NCI-H748 (cell line): ENCODE measurements at regions not wholly inside any gene's neighbourhood (a gene's known extent, or its start where the extent isn't known, plus 50 kb on each side); places are given as distances from the start of the nearest gene placed in this dataset.
A peak's percentile ranks its signal among the peaks of the same experiment; 100 is the strongest.
"Not testable (repeated sequence)": the region's sequence is repeated elsewhere in the genome, so short reads cannot be mapped to it uniquely, and the experiment has no call there.

ENCODE experiments used
- DNase-seq: peaks from one replicate; lab custom pipeline; 2025; ENCODE audit not compliant: unreplicated experiment; lab: John Stamatoyannopoulos, UW

DNA sequence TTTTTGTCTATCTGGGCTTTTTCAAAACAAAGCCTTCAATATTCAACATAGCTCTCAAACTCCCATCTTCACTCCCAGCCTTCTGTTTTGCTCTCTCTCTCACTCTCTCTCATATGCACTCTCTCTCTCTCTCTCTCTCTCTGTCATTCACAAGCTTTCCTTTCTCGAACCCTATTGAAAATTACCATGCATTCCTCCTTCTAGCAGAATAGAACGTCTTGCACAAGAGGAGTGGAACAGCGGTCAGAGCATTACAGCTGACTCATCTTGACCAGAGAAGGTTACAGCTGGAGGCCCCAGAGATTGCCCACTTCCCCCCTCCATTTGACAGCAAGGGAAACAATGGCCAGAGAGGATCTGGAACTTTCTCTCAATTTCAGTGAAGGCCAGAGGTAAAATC, 51.0 kb upstream of the LIFR start:
- DNase-seq: no peak

DNA sequence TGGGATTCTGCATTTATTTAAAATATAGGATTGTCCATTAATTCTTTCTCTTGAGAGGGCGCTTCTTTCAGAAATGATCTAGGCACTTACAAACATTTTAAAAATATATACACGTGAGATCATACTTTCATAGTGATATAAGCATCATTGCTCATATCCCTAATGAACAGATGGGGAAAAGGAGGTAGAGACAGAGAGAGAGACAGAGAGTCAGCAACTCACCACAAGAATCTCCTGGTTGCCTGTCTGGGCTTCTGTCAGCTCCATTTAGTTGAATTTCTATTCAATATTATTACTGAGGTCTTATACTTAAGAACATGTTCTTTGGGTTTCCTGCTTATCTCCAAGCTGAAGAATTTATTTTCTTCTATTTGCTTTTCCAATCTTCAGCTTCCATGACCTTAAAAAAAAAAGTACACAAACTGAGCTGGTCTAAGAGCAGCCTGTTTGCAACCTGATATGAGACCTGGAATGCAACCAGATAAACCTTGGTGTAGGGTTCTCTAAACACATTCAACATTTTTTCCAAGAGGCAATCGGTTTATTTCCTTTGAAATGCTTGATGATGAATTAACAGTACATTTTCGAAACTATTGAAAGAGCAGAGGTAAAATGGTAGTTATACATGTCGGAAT, 51.6 kb upstream of the LIFR start:
- DNase-seq: no peak

DNA sequence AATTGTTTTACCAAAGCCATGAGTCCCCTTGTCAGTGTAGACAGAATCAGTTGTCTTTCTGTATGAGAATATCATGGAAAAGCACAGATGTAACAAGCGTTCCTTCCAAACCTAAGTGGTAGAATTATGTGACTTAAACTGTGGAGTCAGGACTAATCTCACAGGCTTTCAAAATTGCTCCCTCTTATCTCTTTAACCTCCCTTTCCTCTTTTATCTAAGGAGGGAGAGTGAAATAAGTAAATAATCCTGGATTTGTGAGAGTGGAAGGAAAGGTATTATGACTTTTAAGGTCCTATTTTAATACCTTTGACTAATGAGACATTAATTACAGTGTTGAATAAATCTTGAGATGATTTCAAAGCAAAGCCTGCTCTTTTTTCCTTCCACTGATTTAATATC, 52.4 kb upstream of the LIFR start:
- DNase-seq: no peak

GRCh38 chr5:38612851-38613250, 56.4 kb upstream of the LIFR start:
- DNase-seq: no peak

DNA sequence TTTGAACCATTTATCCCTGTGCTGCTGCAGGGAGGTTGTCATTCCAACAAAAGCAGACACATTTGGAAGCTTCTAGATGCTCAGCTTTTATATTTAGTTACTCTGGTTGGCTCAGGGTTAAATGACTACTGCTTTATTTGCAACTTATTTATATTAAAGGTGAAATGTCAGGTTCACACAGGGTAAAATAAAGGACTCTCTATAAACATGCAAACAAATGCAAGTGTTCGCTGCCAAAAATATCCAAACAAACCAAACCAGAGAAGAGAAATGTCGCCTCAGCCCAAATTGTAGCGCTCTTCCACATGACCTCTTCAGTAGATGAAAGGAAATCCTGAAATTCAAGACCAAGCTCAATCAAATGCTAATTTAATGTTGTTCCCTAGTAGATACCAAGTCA, 57.0 kb upstream of the LIFR start:
- DNase-seq: peak; percentile 45

DNA sequence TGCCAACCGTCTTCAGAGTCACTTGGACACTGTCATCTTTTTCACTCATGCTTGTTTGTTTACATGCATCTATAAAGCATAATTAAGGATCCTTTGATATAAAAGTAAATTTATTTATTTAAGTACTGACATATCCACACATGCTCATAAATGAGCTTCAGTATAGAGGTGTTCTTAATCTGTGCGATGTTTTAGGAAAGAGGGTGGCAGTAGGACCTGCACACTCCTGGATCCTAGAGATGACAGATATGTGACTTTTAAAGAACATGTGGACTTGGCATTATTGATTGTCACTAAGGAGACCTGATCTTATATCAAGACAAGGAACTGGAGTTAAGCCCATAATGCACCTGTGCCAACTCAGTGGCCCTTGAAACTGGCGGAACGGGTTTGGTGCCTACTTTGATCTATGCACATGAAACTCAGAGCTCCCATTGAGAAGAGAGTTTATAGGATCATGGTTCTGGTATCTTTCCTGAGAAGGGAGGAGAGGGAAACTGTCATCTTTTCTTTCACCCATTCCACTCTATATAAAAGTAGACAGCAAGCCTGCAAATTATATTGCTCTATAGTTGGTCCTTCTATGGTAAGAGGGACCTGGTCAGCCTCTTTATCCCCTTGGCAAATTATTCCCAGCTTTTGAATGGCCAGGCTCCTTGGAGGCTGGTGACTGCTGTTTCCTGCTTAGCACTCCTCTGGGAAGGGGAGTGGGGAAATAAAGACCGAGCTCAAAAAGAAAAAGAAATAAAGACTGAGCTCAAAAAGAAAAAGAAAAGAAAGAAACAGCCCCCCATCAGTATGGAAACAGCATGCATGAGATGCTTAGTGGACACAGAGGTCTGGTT, 57.8 kb upstream of the LIFR start:
- peak; percentile 81 for DNase-seq

GRCh38 chr5:38615042-38615441, 58.6 kb upstream of the LIFR start:
- no peak for DNase-seq

DNA sequence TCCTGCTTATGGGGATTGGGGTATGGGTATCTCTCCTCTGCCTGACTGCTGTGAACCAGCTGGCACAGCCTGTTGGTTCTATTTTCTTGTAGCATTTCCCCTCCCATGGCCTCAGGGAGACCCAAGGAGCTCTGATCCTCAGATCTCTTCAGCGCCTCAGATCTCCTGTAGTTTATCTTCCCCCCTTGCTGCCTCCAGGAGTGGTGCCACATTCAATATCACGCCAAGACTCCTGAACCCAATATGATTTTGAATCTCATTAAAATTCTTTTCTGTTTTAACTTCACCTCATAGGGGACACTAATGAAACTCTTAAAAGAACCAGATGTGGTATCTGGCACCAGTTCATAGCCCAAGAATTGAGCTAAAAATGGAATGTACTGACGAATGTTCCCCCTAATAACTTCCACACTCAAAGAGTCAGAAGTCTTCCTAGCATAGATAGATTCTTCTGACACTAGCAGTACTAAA, 59.6 kb upstream of the LIFR start:
- DNase-seq: no peak

DNA sequence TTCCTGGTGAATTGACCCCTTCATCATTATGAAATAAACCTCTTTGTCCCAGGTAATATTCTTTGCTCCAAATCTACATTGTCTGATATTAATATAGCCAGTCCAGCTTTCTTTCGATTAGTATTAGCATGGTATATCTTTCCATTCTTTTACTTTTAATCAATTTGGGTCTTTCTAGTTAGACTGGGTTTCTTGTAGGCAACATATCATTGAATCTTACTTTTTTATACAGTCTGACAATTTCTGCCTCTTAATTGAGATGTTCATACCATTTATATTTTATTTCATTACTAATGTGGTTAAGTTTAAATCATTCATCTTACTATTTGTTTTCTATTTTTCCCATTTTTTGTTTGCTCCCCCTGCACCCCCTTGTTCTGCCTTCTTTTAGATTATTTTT, 61.7 kb upstream of the LIFR start:
- no peak for DNase-seq

DNA sequence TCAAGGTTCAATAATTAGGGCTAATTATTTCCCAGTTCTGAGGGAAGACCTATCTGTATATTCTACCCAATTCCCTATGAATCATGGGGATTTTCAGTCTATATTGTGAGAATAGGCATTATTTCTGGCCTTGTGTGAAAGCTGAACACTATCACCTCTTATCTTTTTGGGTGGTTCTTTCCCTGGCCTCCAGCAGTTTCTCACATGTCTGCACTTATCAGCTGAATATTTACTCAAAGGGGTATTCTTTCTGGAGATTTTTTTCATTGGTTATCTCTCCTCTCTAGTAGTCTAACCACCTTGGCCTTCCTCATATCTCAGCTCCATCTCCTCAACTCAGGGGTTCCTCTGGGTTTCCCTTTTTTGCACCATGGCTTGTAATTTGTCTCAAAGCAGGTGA, 64.9 kb upstream of the LIFR start:
- DNase-seq: no peak

GRCh38 chr5:38621840-38622437, 65.5 kb upstream of the LIFR start:
- DNase-seq: no peak

GRCh38 chr5:38622723-38623129, 66.3 kb upstream of the LIFR start:
- DNase-seq: no peak

- DNase-seq: not testable (repeated sequence)
Observed at GRCh38 chr5:38624541-38624940, 68.1 kb upstream of the LIFR start.

DNA sequence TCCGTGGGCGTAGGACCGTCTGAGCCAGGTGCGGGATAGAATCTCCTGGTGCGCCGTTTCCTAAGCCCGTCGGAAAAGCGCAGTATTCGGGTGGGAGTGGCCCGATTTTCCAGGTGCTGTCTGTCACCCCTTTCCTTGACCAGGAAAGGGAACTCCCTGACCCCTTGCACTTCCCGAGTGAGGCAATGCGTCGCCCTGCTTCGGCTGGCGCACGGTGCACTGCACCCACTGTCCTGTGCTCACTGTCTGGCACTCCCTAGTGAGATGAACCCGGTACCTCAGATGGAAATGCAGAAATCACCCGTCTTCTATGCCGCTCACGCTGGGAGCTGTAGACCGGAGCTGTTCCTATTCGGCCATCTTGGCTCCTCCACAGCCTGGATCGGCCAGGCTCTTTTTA, 74.9 kb upstream of the LIFR start:
- not testable (repeated sequence) for DNase-seq

- no peak for DNase-seq
Observed at GRCh38 chr5:38634568-38635369, 78.3 kb upstream of the LIFR start.

DNA sequence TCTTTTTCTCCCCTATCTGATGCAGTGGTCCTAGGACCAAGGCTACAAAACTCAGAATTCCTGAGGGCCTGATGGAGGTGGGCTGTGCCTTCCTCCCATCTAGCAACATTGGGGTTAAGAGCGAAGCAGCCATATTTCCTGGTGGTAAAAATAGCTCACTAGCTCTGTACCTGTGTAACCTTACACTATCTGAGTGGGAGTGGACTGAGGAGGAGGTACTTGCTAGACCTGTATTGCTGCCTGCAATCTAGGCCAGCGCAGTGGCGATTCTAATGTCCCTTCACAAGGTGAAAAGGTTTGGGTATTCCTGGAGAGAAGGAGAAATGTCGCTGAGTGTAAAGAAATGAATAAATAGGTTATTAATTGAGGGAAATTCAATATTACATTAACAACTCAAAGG, 80.2 kb upstream of the LIFR start:
- DNase-seq: peak; percentile 71

GRCh38 chr5:38638656-38639055, 82.2 kb upstream of the LIFR start:
- no peak for DNase-seq

GRCh38 chr5:38639377-38640358, 83.2 kb upstream of the LIFR start:
- no peak for DNase-seq

DNA sequence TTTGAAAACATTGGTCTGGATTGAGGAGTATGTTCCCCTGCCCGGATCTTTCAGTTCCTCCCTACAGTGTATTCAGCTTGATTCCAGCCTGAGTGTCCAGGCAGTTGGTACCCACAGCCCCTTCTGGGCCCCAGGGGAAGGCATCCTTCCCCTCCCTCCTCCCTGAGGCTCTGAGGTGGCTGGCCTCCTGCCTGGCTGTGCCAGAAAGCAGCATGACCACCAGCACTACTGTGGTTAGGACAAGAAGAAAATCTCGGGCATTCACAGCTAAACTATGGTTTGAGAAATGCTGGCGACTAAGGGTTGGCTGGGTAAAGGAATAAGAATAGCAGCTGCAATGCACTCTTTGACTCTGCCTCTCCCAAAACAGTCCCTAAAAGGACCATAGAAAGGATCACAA, 84.6 kb upstream of the LIFR start:
- no peak for DNase-seq
